Aorta (tissue), 5 donors: ENCODE measurements at regions not wholly inside any gene's neighbourhood (a gene's known extent, or its start where the extent isn't known, plus 50 kb on each side); places are given as distances from the start of the nearest gene placed in this dataset.

Experiments used
- ATAC-seq: fragments of 200-7000 bp; cut with Tn5 transposase; one replicate; pipeline ENCODE4 v1.9.1; 2022; ENCODE audit warnings: moderate library complexity; ENCODE audit not compliant: low FRiP score
- DNase-seq, 2 donors: peaks; one replicate each; pipeline ENCODE4 v3.0.0-alpha.2; 2020
- H3K27ac ChIP-seq, 2 donors: one replicate each; pipeline ENCODE4 v1.5.1; 2013; ENCODE audit warnings: low read length in 2 of 2, mild to moderate bottlenecking in 2 of 2, moderate library complexity in 2 of 2, control low read depth in 1 of 2, inconsistent platforms in 1 of 2, low read depth in 1 of 2
- H3K27me3 ChIP-seq, 2 donors: one replicate each; pipeline ENCODE4 v1.6.1; 2013; ENCODE audit warnings: control low read depth in 1 of 2, low read length in 1 of 2, mild to moderate bottlenecking in 1 of 2, moderate library complexity in 1 of 2; ENCODE audit not compliant: insufficient read depth in 2 of 2, control insufficient read depth in 1 of 2
- H3K36me3 ChIP-seq, 2 donors: one replicate each; pipeline ENCODE4 v1.6.1; 2013; ENCODE audit warnings: control low read depth in 1 of 2, low read length in 1 of 2, mild to moderate bottlenecking in 1 of 2; ENCODE audit not compliant: insufficient read depth in 2 of 2, control insufficient read depth in 1 of 2
- H3K4me1 ChIP-seq, 2 donors: one replicate each; pipeline ENCODE4 v1.6.1; 2013; ENCODE audit warnings: low read length in 2 of 2, control low read depth in 1 of 2, mild to moderate bottlenecking in 1 of 2, moderate library complexity in 1 of 2; ENCODE audit not compliant: insufficient read depth in 2 of 2, control insufficient read depth in 1 of 2
- H3K4me3 ChIP-seq, 2 donors: one replicate each; pipeline ENCODE4 v1.5.1; 2013; ENCODE audit warnings: low read length in 2 of 2, control low read depth in 1 of 2, mild to moderate bottlenecking in 1 of 2
- H3K9me3 ChIP-seq: one replicate; pipeline ENCODE4 v1.6.1; 2013; ENCODE audit warnings: mild to moderate bottlenecking, low read length; ENCODE audit not compliant: control insufficient read depth
- WGBS, 2 donors: extraction: QIAGEN DNeasy Blood & Tissue Kit; methylation state at CpG; one replicate each; pipeline ENCODE4 v1.1.7; 2013; 5-methylcytosine and 5-hydroxymethylcytosine counted together
- intact Hi-C, 2 donors: fragments of 100-400 bp; cut with DNase I; formaldehyde crosslinking; loops; one replicate each; pipeline versions ENCODE4 v1.14.2 to v1.15.0; 2022
- donor health status: healthy with polysubstance abuse.
- donor health status: Bipolar disorder and iron deficiency.
- donor health status: DM: no; HTN: no; CAD: no.
- donor health status: DM: no; HTN: no; CAD: no.
- donor health status: DM: yes; HTN: yes; CAD: no.

DNA sequence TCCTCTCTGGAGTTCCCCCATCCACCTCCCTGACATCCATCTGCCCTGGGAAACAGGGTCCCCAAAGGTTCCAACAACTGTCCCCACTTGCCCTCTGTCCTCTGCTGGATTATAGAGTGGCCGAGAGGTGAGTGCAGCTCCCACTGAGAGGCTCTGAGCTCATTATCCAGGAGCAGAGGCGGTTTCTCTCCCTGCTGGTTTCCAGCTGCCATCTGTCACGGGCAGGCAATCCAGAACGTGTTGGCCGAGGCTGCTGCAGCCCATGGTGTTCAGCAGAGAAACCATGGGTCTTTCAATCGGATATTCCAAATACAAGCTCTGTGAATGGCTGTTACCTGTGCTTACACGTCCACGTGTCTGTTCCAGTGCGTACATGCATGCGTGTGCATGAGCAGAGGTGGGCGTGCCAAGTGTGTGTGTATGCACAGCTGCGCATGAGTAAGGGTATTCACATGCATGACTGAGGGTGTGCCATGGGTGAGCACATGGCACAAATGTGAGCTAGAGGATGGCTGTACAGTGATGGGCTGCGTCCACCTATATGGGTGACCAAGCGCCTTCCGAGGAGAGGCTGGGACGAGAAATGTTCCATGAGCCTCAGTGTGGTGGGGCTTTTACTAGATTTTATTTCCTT is 183.7 kb upstream of the PMEPA1 start:
- Histone ChIP-seq H3K27ac (no peak overlapping the region), H3K9me3 (no peaks in the 10 kb centered on the region), H3K27me3 (no peaks in the 10 kb centered on the region), H3K36me3 (no peaks in the 10 kb centered on the region), H3K4me3 (no peak overlapping the region), H3K4me1 (no peaks in the 10 kb centered on the region)
- ATAC-seq = no peak
- intact Hi-C loops = no loop called here
- WGBS, 2 donors = 92% methylated on average over 16 of the region's 16 CpGs
- DNase-seq = peak in 1 of 2 donors; percentile 23

DNA sequence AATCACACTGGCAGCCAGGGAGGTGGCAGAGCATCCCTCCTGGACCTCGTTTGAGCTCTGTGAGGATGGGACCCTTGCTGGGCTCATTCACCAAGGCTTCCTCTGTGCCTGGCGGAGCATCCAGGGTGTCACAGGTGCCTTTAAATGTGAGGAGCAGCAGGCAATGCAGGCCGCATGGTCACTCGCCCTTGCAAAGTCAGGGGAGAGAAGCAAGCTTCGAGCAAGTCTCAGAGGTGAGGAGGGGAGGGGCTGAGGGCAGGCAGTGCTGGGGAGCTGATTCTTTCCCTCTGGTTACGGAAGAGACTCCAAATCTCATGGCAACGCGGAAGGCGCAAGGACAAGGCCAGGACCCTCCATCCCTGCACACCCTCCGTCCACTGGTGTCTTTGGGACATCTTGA is 182.7 kb upstream of the PMEPA1 start:
- ATAC-seq = no peak
- Histone ChIP-seq H3K4me1 (no peaks in the 10 kb centered on the region), H3K9me3 (no peaks in the 10 kb centered on the region), H3K27me3 (no peaks in the 10 kb centered on the region), H3K27ac (no peak overlapping the region), H3K36me3 (no peaks in the 10 kb centered on the region), H3K4me3 (no peak overlapping the region)
- intact Hi-C loops = no loop called here
- peak in 1 of 2 donors; percentile 52 for DNase-seq
- WGBS, 2 donors = 95 to 96% methylated on average over 10 of the region's 10 CpGs

DNA sequence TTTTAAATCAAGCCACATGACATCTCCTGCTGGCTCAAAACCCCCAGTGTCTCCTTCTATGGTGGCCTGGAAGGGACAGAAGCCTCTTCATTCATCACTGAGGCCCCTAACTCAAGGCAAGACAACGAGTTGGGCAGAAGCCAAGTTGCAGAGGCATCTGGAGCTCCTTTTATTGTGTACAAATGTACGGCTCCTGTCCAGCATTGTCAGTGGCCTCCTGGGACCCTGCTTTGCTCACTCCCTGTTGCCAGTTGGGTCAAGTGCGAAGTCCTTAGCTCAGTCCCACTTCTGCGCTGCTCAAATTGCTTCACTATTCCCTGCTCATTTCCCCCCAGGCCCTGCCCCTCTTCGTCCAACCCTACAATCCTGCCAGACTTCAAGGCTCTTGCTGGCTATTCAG is 181.2 kb upstream of the PMEPA1 start:
- H3K36me3 ChIP-seq = no peaks in the 10 kb centered on the region
- 70 to 75% methylated on average over 5 of the region's 5 CpGs for WGBS, 2 donors
- H3K9me3 ChIP-seq = no peaks in the 10 kb centered on the region
- intact Hi-C loops = no loop called here
- H3K27ac ChIP-seq = no peak overlapping the region
- DNase-seq (peak in 1 of 2 donors; percentile 31), ATAC-seq (no peak)
- H3K4me1 ChIP-seq = no peaks in the 10 kb centered on the region
- H3K27me3 ChIP-seq = no peaks in the 10 kb centered on the region
- no peak overlapping the region for H3K4me3 ChIP-seq

DNA sequence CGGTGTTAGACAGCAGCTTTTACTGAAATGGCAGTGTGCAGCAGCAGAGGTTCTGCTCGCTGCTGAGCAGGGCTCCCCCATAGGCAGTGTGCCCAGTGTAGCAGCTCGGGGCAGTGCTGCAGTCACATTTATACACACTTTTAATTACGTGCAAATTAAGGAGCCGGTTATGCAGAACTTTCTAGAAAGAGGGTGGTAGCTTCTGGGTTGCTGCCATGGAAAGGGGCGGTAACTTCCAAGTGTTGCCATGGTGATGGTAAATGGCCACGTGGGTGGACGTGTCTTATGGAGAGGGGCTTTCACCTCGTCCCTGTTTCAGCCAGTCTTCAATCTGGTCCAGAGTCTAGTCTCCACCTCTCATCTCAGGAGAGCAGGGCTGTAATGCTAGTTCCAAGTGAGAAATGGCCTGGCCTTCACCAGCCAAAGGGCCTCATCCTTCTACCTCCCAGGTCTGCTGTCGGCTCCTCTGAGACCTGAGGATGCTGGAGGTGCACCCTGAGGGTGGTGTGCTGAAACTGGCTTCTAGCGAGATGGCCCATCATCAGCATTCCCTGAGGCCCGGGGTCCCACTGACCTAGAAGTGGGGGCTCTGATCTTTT is 180.5 kb upstream of the PMEPA1 start:
- Histone ChIP-seq H3K36me3 (no peaks in the 10 kb centered on the region), H3K9me3 (no peaks in the 10 kb centered on the region), H3K4me1 (no peaks in the 10 kb centered on the region), H3K27me3 (no peaks in the 10 kb centered on the region), H3K27ac (no peak overlapping the region), H3K4me3 (no peak overlapping the region)
- ATAC-seq (no peak), DNase-seq (peak in 1 of 2 donors; percentile 35)
- 81 to 88% methylated on average over 12 of the region's 12 CpGs for WGBS, 2 donors
- intact Hi-C loops = no loop called here

DNA sequence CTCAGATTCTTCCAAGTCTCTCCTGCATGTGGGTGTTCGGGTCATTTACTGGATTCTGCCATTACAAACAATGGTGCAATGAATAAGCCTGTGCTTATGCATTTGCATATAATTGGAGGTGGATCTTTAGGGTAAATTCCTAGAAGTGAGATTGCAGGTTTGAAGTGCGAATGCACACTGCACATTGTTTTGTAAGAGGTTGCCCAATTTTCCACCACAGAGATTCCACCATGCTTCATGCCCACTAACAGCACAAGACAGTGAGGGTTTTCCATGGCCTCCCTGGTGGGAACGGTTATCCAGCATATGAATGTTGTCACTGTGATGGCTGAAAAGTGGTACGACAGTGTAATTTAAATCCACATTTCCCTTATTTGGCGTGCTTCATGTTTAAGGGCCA is 178.8 kb upstream of the PMEPA1 start:
- Histone ChIP-seq H3K27ac (no peak overlapping the region), H3K27me3 (no peaks in the 10 kb centered on the region), H3K4me1 (no peaks in the 10 kb centered on the region), H3K4me3 (no peak overlapping the region), H3K9me3 (no peaks in the 10 kb centered on the region), H3K36me3 (no peaks in the 10 kb centered on the region)
- DNase-seq = peak in 1 of 2 donors; percentile 4
- no peak for ATAC-seq
- WGBS, 2 donors = 72 to 85% methylated on average over 5 of the region's 5 CpGs
- intact Hi-C loops = no loop called here

DNA sequence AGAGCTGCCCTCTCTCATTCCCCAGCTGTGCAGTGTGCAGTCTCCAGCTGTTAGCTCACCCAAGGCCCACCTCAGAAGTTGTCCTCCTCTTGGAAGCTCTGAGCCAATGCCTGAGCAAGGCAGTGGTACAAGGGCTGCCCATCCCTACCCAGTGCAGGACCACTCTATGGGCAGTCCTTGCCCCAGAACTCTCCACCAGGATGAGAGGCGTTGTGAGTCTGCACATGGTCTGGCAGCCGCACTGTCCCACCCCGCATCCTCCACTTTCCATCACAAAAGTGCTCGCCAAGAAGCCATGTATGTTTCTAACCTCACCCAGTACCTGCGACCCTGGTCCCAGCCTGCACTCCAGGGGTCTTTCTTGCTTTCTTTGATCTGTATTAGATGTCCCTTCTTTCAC is 175.1 kb upstream of the PMEPA1 start:
- intact Hi-C loops = loop anchor here in 1 of 2 donors (5.0 kb wide), 1 partner anchor 233 kb away; no protein-coding TSS in a partner anchor
- peak in 1 of 2 donors; percentile 47 for DNase-seq
- H3K4me1 ChIP-seq = no peaks in the 10 kb centered on the region

DNA sequence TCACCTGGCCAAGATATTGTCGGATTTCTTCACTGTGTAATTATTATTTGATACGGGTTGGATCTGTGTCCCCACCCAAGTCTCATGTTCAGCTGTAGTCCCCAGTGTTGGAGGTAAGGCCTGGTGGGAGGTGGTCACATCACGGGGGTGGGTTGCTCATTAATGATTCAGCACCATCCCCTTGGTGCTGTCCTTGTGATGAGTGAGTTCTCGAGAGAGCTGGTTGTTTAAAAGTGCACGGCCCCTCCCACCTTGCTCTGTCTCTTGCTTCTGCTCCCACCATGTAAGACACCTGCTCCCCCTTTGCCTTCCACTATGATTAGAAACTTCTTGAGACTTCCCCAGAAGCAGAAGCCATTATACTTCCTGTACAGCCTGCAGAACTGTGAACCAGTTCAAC is 173.9 kb upstream of the PMEPA1 start:
- DNase-seq (no peak), ATAC-seq (no peak)
- H3K9me3 ChIP-seq = no peaks in the 10 kb centered on the region
- H3K36me3 ChIP-seq = no peaks in the 10 kb centered on the region
- intact Hi-C loops = loop anchor here in 1 of 2 donors (5.0 kb wide), 1 partner anchor 231 kb away; no protein-coding TSS in a partner anchor
- peaks cover 0 to 4% of the 10 kb centered on the region in 2 donors for H3K4me1 ChIP-seq
- H3K4me3 ChIP-seq = no peak overlapping the region
- no peaks in the 10 kb centered on the region for H3K27me3 ChIP-seq
- H3K27ac ChIP-seq = no peak overlapping the region
- WGBS, 2 donors = 95 to 96% methylated on average over 5 of the region's 5 CpGs

More for the DNA sequence above, 175.1 kb upstream of the PMEPA1 start:
- no peak overlapping the region for H3K4me3 ChIP-seq
- ATAC-seq = no peak
- 96 to 98% methylated on average over 5 of the region's 5 CpGs for WGBS, 2 donors
- H3K9me3 ChIP-seq = no peaks in the 10 kb centered on the region
- no peak overlapping the region for H3K27ac ChIP-seq
- no peaks in the 10 kb centered on the region for H3K36me3 ChIP-seq
- no peaks in the 10 kb centered on the region for H3K27me3 ChIP-seq

DNA sequence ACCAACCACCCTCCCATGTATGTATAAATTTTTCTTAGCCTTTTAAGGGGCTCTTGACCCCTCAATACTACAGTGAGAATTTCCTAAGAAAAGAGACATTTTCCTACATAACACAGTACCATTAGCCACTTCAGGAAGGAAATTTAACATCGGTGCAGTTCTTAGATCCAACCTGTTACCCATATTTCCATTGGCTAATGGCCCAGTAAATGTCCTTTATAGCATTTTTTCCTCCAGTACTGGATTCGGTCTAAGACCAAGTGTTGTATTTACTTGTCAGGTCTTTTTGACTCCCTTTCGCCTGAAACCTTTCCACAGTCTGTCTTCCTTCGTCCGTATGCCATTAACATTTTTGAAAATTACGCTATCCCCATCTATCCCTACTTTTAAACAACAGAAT is 173.4 kb upstream of the PMEPA1 start:
- no peak overlapping the region for H3K4me3 ChIP-seq
- no peak overlapping the region for H3K27ac ChIP-seq
- ATAC-seq (no peak), DNase-seq (no peak)
- no peaks in the 10 kb centered on the region for H3K27me3 ChIP-seq
- WGBS, 2 donors = 34 to 46% methylated on average over 6 of the region's 6 CpGs
- intact Hi-C loops = loop anchor here in 1 of 2 donors (5.0 kb wide), 1 partner anchor 231 kb away; no protein-coding TSS in a partner anchor
- no peaks in the 10 kb centered on the region for H3K9me3 ChIP-seq
- H3K36me3 ChIP-seq = no peaks in the 10 kb centered on the region
- peaks cover 0 to 4% of the 10 kb centered on the region in 2 donors for H3K4me1 ChIP-seq
